Tibial nerve (tissue), 4 donors: ENCODE measurements at regions not wholly inside any gene's neighbourhood (a gene's known extent, or its start where the extent isn't known, plus 50 kb on each side); places are given as distances from the start of the nearest gene placed in this dataset.

Experiments
- EP300 ChIP-seq, 2 donors: sonication (generic); formaldehyde crosslinking; IDR thresholded peaks; one replicate each; pipeline ENCODE4 v1.6.1; 2017; ENCODE audit warnings: antibody characterized with exemption in 2 of 2, mild to moderate bottlenecking in 1 of 2
- POLR2A ChIP-seq, 2 donors: fragments of 450-650 bp; IDR thresholded peaks; one replicate each; pipeline ENCODE4 v1.6.1; 2017; ENCODE audit warnings: antibody characterized with exemption in 2 of 2, mild to moderate bottlenecking in 2 of 2, moderate library complexity in 2 of 2
- TF ChIP-seq, protein P1 (sequence below), 5 experiments: fragments of 200-600 bp in 3 of 5; fragments of 450-650 bp in 2 of 5; sonication (generic) in 3 of 5; IDR thresholded peaks; one replicate each; pipeline ENCODE4 v1.5.1; 2016 to 2019; ENCODE audit warnings: antibody characterized with exemption in 5 of 5, mild to moderate bottlenecking in 3 of 5, moderate library complexity in 2 of 5

- TF ChIP-seq, protein P1, sequence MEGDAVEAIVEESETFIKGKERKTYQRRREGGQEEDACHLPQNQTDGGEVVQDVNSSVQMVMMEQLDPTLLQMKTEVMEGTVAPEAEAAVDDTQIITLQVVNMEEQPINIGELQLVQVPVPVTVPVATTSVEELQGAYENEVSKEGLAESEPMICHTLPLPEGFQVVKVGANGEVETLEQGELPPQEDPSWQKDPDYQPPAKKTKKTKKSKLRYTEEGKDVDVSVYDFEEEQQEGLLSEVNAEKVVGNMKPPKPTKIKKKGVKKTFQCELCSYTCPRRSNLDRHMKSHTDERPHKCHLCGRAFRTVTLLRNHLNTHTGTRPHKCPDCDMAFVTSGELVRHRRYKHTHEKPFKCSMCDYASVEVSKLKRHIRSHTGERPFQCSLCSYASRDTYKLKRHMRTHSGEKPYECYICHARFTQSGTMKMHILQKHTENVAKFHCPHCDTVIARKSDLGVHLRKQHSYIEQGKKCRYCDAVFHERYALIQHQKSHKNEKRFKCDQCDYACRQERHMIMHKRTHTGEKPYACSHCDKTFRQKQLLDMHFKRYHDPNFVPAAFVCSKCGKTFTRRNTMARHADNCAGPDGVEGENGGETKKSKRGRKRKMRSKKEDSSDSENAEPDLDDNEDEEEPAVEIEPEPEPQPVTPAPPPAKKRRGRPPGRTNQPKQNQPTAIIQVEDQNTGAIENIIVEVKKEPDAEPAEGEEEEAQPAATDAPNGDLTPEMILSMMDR (IDR thresholded peaks at IDR 0.05), result no peak
- TF ChIP-seq EP300 (IDR thresholded peaks at IDR 0.05), result peak in 1 of 2 donors; percentile 54
- no peak for TF ChIP-seq POLR2A (IDR thresholded peaks at IDR 0.05)
Observed at GRCh38 chr15:62474771-62475124, 309.7 kb upstream of the C2CD4B start.
